ENCODE measurements at regions not wholly inside any gene's neighbourhood (a gene's known extent, or its start where the extent isn't known, plus 50 kb on each side); places are given as distances from the start of the nearest gene placed in this dataset.

GRCh38 chr1:4061521-4062031 lies 161.5 kb upstream of the C1orf174 start:
- Histone ChIP-seq H3K4me2 (ENCODE audit: low read depth, low read length, poor library complexity, severe bottlenecking) (no peak overlapping the region), H3K9me2 (replicated peaks; ENCODE audit: insufficient read depth, low read length) (no peaks in the 10 kb centered on the region), H3K4me3 (ENCODE audit: insufficient read depth, low read length, poor library complexity, severe bottlenecking) (no peak overlapping the region), H3K27ac (ENCODE audit: low read depth, low read length) (no peak overlapping the region), H4K20me1 (ENCODE audit: low read depth, low read length) (no peaks in the 10 kb centered on the region), H3K27me3 (ENCODE audit: low read length) (no peaks in the 10 kb centered on the region), H3K9ac (ENCODE audit: low read length) (no peak overlapping the region), H3K36me3 (ENCODE audit: low read length) (no peaks in the 10 kb centered on the region), H3K9me3 (ENCODE audit: insufficient read depth, low read length) (no peaks in the 10 kb centered on the region), H3K79me2 (ENCODE audit: insufficient read depth, low read length) (no peaks in the 10 kb centered on the region), H3F3A (ENCODE audit: insufficient read depth) (no peaks in the 10 kb centered on the region), H2AFZ (ENCODE audit: low read depth, low read length, severe bottlenecking) (no peak overlapping the region)
- no peak for TF ChIP-seq CTCF (IDR thresholded peaks at IDR 0.05; ENCODE audit: insufficient read depth, low read length, poor library complexity, severe bottlenecking)
- TF ChIP-seq EZH2phosphoT487 (conservative IDR thresholded peaks at IDR 0.05; ENCODE audit: low read length) = no peak

- Histone ChIP-seq H3F3A (ENCODE audit: insufficient read depth) (no peaks in the 10 kb centered on the region), H3K27ac (ENCODE audit: low read depth, low read length) (no peak overlapping the region), H3K4me3 (ENCODE audit: insufficient read depth, low read length, poor library complexity, severe bottlenecking) (no peak overlapping the region), H3K9ac (ENCODE audit: low read length) (no peak overlapping the region), H3K79me2 (ENCODE audit: insufficient read depth, low read length) (no peaks in the 10 kb centered on the region), H4K20me1 (ENCODE audit: low read depth, low read length) (no peaks in the 10 kb centered on the region), H3K27me3 (ENCODE audit: low read length) (no peaks in the 10 kb centered on the region), H3K9me2 (replicated peaks; ENCODE audit: insufficient read depth, low read length) (no peaks in the 10 kb centered on the region), H2AFZ (ENCODE audit: low read depth, low read length, severe bottlenecking) (no peak overlapping the region), H3K9me3 (ENCODE audit: insufficient read depth, low read length) (no peaks in the 10 kb centered on the region), H3K4me2 (ENCODE audit: low read depth, low read length, poor library complexity, severe bottlenecking) (no peak overlapping the region), H3K36me3 (ENCODE audit: low read length) (no peaks in the 10 kb centered on the region)
- TF ChIP-seq CTCF (IDR thresholded peaks at IDR 0.05; ENCODE audit: insufficient read depth, low read length, poor library complexity, severe bottlenecking) (no peak), EZH2phosphoT487 (conservative IDR thresholded peaks at IDR 0.05; ENCODE audit: low read length) (no peak)
Measured at GRCh38 chr1:4062041-4062440, 162.0 kb upstream of the C1orf174 start.

- H2AFZ ChIP-seq (ENCODE audit: low read depth, low read length, severe bottlenecking) = no peak overlapping the region
- no peaks in the 10 kb centered on the region for H3F3A ChIP-seq (ENCODE audit: insufficient read depth)
- no peaks in the 10 kb centered on the region for H4K20me1 ChIP-seq (ENCODE audit: low read depth, low read length)
- no peaks in the 10 kb centered on the region for H3K9me2 ChIP-seq (replicated peaks; ENCODE audit: insufficient read depth, low read length)
- no peak overlapping the region for H3K4me2 ChIP-seq (ENCODE audit: low read depth, low read length, poor library complexity, severe bottlenecking)
- no peaks in the 10 kb centered on the region for H3K79me2 ChIP-seq (ENCODE audit: insufficient read depth, low read length)
- H3K9me3 ChIP-seq (ENCODE audit: insufficient read depth, low read length) = no peaks in the 10 kb centered on the region
- no peak overlapping the region for H3K27ac ChIP-seq (ENCODE audit: low read depth, low read length)
- no peaks in the 10 kb centered on the region for H3K36me3 ChIP-seq (ENCODE audit: low read length)
- no peaks in the 10 kb centered on the region for H3K27me3 ChIP-seq (ENCODE audit: low read length)
- TF ChIP-seq EZH2phosphoT487 (conservative IDR thresholded peaks at IDR 0.05; ENCODE audit: low read length) (no peak), CTCF (IDR thresholded peaks at IDR 0.05; ENCODE audit: insufficient read depth, low read length, poor library complexity, severe bottlenecking) (no peak)
- H3K4me3 ChIP-seq (ENCODE audit: insufficient read depth, low read length, poor library complexity, severe bottlenecking) = no peak overlapping the region
- no peak overlapping the region for H3K9ac ChIP-seq (ENCODE audit: low read length)
Measured at GRCh38 chr1:4062560-4062959, 162.5 kb upstream of the C1orf174 start.
